Hematopoietic multipotent progenitor cell treated with erythropoietin and hydrocortisone succinate and interleukin-3 and kit ligand, for 8 days (in vitro differentiated cells): ENCODE measurements at regions not wholly inside any gene's neighbourhood (a gene's known extent, or its start where the extent isn't known, plus 50 kb on each side); places are given as distances from the start of the nearest gene placed in this dataset.
"Not testable (repeated sequence)": the region's sequence is repeated elsewhere in the genome, so short reads cannot be mapped to it uniquely, and the experiment has no call there.

Experiments used
- DNase-seq: peaks from one replicate; pipeline ENCODE4 v3.0.0-alpha.2; 2015

DNA sequence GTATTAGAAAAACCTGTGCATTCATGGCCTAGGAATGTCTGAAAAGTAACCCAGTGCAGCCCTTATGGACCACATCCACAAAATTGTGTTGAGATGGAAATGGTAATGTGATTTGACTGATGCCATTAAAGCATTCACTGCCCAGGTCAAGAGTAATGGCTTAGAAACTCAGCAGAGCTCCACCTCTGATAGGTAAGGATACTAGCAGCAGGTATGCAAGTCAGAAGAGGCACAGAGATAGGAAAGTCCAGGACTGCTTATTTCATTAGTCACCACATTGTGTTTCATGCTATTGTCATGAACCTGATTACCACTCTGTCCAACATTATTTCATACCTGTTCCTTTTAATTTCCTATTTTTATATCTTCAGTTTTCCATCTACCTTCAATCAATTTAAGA, 2042.2 kb downstream of the ARAP2 start:
- no peak for DNase-seq

DNA sequence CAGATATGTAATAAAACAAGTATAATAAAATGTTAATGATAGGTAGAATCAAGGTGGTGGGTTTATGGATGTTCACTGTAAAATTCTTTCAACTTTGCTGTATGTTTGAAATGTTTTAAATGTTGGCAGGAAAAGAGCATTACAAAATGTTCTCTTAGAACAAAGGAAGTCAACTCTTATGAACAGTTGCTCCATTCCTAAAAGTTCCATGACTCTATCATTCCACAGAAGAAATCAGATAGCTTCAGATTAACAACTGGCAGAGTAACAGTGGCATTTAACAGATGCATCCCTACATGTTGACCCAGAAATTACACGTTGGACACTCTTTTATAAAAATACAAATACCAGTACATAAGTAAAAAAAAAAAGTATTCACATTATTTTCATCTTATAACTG, 2023.7 kb downstream of the ARAP2 start:
- DNase-seq = no peak

DNA sequence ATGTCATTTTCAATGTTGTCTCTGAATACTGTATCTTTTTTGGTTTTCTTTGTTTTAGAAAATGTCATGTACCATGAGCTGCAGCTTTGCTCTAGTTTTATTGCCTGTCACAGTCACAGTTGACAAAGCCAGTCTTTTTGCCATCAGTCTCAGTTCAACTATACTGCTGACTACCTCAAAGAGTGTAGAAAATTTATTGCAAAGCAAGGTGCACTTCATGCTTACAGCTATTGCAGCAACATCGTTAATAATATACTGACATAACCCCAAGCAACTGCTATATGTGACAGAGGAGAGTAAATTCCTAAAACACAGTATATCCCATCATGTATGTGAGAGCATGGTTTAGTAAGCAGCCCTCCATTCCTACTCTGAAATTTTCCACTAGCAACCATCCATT, 2022.3 kb downstream of the ARAP2 start:
- no peak for DNase-seq

GRCh38 chr4:34236118-34236517, 2008.2 kb downstream of the ARAP2 start:
- no peak for DNase-seq

- no peak for DNase-seq
Measured at GRCh38 chr4:34245276-34245675, 1999.0 kb downstream of the ARAP2 start.

- DNase-seq = no peak
Measured at GRCh38 chr4:34250562-34250961, 1993.8 kb downstream of the ARAP2 start.

GRCh38 chr4:34253239-34253638, 1991.1 kb downstream of the ARAP2 start:
- no peak for DNase-seq

- DNase-seq = no peak
Measured at GRCh38 chr4:34258176-34258575, 1986.1 kb downstream of the ARAP2 start.

DNA sequence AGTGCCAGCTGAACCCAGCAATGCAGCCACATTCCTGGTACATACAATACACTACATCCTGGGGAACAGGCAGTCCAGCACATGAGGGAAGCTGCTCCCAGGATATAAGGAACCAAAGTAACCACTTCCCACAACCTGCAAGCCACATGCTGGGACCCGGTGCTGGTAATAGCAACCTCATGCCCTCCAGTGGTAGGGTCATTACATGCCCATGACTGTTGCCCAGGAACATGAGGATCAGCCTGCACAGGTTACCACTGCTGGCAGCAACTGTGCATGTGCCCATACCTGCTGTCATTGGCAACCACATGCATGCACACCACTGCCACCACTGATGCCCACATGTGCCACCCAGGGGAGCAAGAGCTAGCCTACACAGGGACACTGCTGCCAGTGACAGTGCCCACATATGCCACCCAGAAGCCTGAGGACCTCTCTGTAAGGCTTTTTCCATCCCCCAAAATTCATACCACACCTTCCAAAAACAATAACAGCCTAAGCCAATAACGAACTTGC, 1982.5 kb downstream of the ARAP2 start:
- no peak for DNase-seq

DNA sequence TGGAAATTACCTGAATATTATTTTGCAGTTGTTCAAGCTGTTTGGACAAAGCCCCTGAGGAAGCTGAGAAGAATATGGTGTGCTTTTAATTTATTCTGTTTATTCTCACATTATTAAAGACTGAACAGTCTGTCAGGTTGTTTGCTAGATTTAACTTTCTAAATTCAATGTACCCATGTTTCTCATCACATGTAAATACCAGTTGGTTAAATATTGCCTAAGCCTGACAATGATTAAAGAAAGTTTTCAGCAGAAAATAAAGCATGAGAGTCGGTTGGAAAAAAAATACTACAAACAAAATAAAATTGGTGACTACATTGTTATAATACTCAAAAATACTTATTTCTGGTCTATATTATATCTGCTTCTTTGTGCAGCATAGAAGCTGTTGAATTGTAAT, 1974.7 kb downstream of the ARAP2 start:
- DNase-seq = no peak

DNA sequence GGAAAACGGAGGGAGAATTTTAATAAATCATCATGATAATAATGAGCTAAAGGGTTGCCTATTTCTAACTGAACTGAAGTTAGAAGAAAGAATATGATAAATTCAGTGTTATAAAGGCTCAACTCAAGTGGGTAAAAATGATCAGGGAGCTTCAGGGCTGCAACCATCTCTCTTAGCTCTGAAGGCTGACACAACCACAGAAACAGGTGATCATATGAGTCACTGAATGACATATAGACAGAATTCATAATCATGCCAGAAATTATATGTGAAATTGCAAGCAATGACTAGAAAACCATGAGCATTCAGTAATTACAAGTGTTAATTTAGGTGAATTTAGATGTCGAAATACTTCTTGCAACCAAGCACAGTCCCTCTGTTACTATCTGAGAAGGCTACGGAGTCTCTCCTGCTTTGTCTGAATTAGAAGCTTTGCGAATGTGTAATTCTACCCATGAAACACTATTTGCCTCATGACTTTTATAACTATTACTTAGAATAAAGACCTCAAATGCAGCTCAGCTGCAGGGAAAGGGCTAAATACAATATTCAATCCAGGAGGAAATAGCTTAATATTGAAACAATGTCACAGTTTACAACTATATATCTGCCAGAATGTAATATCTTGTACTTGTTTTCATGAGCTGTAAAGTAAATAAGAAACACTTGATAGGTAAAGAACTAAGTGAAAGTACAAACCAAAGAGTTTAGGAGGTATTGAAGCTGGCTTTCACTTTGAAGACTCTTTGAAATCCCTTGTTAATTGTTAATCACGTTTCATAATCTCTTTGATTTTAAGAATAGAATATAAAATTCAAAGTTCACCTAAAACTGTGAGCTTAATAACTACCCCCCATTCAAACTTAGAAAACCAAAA, 1972.6 kb downstream of the ARAP2 start:
- DNase-seq = no peak

DNA sequence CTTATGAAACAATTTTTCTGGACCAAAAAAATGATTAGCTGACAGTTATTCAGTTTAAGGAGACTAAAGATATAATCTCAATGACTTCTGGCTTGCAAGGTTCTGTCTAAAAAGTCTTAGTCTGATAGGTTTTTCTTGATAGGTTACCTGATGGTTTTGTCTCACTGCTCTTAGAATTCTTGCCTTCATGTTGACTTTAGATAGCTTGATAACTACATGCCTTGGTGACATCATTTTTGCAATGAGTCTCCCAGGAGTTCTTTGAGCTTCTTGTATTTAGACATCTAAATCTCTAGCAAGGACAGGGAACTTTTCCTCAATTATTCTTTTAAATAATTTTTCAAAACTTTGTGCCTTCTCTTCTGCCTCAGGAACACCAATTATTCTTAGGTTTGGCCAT, 1965.3 kb downstream of the ARAP2 start:
- DNase-seq = no peak

DNA sequence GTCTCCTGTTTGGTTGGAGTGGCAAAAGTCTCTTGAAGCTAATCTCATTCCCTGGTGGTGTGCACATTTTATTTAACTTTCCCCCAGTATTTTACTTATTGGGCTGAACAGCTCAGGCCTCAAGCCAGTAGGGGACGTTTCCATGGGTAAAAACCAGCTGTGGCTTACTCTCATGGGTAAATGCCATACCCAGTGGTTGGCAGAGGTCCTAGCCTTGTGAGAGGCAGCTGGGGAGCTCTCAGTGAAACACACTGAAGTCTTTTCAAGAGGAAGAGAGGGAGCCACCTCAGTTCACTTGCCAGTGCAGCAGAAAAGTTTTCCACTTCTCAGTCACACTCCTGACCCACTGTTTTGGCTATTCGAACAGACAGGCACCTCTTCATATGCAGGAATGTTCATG, 1964.2 kb downstream of the ARAP2 start:
- DNase-seq = no peak

GRCh38 chr4:34281826-34282225, 1962.5 kb downstream of the ARAP2 start:
- no peak for DNase-seq

GRCh38 chr4:34289489-34289888, 1954.8 kb downstream of the ARAP2 start:
- no peak for DNase-seq

- DNase-seq = no peak
Measured at GRCh38 chr4:34289962-34290361, 1954.4 kb downstream of the ARAP2 start.

GRCh38 chr4:34293459-34293858, 1950.9 kb downstream of the ARAP2 start:
- DNase-seq = no peak

DNA sequence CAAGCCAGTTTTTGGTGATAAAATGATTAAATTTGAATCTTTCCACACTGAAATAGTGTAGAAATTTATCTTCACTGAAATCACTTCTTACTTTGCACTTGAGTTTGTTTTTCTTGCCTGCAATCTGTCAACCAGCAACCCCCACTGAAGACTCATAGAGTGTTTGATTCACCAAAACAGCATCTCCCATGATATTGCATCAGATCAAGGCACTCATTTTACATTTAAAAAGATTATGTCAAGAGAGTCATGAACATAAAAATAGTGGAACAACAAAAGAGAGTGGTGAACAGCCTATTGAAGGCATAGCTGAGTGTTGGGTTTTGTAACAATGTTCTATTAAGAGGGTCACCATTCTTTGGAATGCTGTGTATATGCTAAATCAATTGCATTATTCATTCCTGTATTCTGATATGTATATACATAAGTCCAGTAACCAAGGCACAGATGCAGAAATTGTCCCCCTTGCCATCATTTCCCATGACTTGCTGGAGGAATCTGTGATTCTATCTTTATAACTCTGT, 1934.9 kb downstream of the ARAP2 start:
- DNase-seq = no peak

DNA sequence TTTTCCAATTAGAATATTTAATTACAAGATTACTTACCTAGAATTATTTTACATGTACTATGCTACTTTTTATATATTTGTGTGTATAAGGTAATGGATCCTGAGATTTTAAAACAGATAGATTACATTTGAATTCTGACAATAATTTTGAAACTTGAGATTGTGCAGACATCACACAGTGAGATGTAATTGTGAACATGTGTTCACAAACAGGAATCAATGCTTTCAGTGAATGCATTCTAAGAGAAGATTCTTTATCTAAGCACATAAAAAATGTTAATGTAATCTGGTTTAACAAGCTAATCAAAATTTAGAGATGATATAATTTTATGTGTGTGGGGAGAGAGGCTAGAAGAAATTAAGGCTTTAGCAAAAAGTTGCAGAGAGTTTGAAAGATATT, 1925.5 kb downstream of the ARAP2 start:
- no peak for DNase-seq

DNA sequence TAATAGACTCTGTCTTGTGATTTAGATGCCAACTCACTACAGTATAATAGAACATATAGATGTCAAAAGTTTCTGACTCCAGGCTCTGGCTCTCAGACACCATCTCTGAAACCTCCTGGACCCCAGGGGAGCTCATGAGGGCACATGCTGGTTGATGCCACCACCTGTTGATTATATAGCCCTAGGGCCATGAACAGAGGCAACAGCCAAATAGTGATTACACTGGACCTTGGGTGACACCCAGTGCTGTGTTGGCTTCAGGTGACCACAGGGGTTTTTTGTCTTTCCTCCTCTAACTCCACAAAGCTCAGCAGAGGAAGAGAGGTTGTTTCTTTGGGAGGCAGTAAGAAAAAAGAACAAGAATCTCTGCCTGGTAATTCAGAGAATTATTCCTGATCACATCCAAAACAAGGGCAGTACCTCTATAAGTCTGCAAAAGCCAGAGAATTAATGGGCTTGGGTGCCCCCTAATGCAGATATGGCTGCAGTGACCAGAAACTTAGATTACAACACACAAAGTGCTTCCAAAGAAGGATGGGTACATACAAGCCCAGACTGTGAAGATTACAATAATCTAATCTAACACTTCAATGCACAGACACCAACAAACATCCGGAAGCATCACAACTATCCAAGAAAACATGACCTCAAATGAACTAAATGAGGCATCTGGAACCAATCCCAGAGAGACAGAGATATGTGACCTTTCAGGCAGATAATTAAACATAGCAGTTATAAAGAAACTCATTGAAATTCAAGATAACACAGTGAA, 1920.6 kb downstream of the ARAP2 start:
- DNase-seq = no peak

GRCh38 chr4:34328939-34329338, 1915.4 kb downstream of the ARAP2 start:
- DNase-seq = no peak

DNA sequence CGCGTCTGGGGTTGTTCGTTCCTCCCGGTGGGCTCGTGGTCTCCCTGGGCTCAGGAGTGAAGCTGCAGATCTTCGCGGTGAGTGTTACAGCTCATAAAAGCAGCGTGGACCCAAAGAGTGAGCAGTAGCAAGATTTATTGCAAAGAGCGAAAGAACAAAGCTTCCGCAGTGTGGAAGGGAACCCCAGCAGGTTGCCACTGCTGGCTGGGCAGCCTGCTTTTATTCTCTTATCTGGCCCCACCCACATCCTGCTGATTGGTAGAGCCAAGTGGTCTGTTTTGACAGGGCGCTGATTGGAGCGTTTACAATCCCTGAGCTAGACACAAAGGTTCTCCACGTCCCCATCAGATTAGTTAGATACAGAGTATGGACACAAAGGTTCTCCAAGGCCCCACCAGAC, 1909.2 kb downstream of the ARAP2 start:
- DNase-seq = not testable (repeated sequence)

- not testable (repeated sequence) for DNase-seq
Measured at GRCh38 chr4:34335556-34335955, 1908.8 kb downstream of the ARAP2 start.

DNA sequence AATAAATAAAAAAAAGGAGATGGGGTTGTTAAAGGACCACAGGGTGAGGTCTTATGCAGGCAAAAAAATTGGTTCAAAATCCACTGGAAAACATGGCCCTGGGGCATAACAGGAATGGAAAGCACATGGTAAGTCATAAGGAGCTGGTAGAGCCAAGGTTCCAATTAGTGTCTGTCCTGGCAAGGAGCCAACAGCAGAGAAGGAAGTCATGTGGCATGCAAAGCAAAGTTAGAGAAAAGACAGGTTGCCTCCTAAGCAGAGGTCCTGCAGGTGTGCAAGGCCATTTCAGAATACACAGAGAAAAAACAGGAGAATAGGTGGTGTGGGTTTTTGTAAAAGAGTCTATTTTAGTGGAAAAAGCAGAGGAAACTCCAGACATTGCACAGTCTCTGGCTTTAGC, 1881.7 kb downstream of the ARAP2 start:
- no peak for DNase-seq
